ENCODE measurements at regions not wholly inside any gene's neighbourhood (a gene's known extent, or its start where the extent isn't known, plus 50 kb on each side); places are given as distances from the start of the nearest gene placed in this dataset.

DNA sequence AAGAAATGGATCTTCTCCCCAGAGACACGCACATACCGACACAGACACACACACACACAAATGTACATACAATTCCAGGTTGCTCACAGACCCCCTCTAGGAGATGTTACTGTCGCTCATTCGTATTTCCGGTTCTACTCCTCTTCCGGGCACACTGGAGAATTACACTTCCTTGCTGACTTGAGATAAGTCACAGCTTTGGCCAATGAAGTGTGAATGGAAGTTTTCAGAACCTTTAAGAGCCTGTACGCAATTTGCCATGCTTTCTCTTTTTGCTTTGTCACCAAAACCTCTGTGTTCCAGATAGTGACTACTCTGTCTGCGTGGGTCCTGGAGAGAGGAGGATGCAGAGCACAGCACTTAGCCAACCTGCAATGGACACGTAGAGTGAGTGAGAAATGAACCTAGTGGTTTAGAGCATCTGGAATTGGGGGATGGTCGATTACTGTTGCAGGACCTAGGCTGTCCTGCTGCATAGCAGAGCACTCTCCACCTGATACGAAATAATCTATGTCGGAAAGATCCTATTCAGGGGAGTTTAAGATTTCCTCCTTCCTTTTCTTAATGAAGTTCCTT is 239.5 kb upstream of the TET2 start:
- TF ChIP-seq PHF8 (conservative IDR thresholded peaks at IDR 0.05; ENCODE audit: low read depth, low read length), result no peak
- TF ChIP-seq POLR2A (IDR thresholded peaks at IDR 0.05; ENCODE audit: control extremely low read depth in 1 of 2, low read depth in 2 of 2, low read length in 2 of 2), result no peak

Measured in H1 (cell line).